GM12875 (cell line): ENCODE measurements at regions not wholly inside any gene's neighbourhood (a gene's known extent, or its start where the extent isn't known, plus 50 kb on each side); places are given as distances from the start of the nearest gene placed in this dataset.
A peak's percentile ranks its signal among the peaks of the same experiment; 100 is the strongest.
"Not testable (repeated sequence)": the region's sequence is repeated elsewhere in the genome, so short reads cannot be mapped to it uniquely, and the experiment has no call there.

Source experiments
- H3K4me3 ChIP-seq: one replicate; pipeline ENCODE4 v1.5.1; 2011; ENCODE audit warnings: low read depth, low read length, control low read depth
- CTCF ChIP-seq: IDR thresholded peaks from 2 replicates; pipeline ENCODE4 v1.5.1; 2011; ENCODE audit warnings: low read depth, mild to moderate bottlenecking, control low read depth, inconsistent platforms, low read length, moderate library complexity, borderline replicate concordance; ENCODE audit not compliant: insufficient read depth

DNA sequence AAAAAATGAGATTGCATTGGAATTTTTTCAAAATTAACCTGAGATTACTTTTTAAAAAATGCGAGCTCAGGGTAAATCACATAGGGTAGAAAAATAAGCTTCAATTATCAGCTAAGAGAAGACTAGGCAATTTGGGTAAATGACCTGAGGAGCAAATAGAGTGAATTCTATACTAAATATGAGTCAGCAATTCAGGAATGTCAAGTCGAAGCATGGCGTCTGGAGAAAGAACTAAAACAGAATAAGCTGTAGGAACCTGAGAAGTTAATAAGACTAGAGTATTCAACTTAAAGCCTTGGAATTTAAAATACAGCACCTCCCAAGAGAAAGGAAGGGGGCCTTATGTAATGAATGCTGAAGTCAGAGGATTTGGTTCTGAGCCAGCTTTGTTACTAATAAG, 487.0 kb downstream of the SUCLG1 start:
- TF ChIP-seq CTCF: no peak
- no peak overlapping the region for H3K4me3 ChIP-seq

GRCh38 chr2:83971547-83971946, 487.5 kb downstream of the SUCLG1 start:
- TF ChIP-seq CTCF: no peak

DNA sequence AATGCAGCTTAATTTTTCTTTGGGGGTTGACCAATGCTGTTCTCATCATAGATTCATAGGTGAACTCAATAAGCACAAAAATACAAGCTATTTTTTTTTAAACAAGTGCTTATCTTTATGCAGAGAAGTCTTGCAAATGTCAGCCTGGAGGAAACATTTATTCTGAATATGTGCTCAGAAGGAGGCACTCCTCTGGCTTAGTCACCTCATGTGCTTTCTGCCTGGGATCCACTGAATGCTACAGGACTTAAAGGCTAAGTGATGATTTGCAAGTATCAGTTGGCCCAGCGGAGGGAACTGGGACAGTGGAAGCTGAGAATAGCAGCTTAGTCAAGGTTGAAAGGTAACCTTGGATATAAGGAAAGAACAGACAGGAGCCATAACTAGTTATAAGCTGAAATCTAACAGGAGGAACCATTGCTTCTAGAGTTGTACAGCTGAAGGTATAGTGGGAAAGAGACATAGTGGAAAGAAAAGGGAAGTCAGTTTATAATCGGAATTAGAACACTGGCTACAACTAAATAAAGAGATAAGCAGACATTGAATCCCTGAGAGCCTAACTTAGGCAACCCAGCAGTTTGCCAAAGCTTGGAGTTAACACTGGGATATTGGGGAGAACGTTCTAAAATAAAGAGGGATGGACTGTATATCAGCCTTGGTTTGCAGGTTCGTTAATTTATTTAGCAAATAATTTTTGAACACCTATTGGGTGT, 488.7 kb downstream of the SUCLG1 start:
- H3K4me3 ChIP-seq: no peak overlapping the region
- no peak for TF ChIP-seq CTCF

More at GRCh38 chr2:83971547-83971946, 487.5 kb downstream of the SUCLG1 start:
- H3K4me3 ChIP-seq: no peak overlapping the region

DNA sequence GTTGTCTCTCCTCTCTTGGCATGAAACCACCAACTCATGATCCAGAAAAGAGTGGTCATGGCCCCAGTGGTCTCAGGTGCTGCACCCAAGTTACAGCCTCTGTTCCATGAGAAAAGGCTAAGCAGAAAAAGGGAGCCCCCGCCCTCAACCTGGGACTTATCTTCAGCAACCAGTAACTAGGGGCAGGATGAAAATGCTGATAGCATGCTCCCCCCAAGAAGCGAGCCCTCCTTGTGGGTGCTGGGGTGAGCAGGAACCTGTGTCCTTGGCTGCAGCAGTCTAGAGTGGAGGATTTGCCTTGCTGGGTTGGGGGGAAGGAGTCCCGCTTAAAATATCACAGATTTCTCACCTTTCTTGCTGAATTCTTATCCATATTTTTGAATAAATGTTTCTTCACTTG, 490.0 kb downstream of the SUCLG1 start:
- TF ChIP-seq CTCF: no peak
- no peak overlapping the region for H3K4me3 ChIP-seq

- H3K4me3 ChIP-seq: no peak overlapping the region
- TF ChIP-seq CTCF: 0 out of 2 replicates have a peak, but pooled peaks have one; percentile 4
These were observed 491.2 kb downstream of the SUCLG1 start for GRCh38 chr2:83967854-83968253.

- not testable (repeated sequence) for H3K4me3 ChIP-seq
These were observed 492.1 kb downstream of the SUCLG1 start for GRCh38 chr2:83966946-83967345.

DNA sequence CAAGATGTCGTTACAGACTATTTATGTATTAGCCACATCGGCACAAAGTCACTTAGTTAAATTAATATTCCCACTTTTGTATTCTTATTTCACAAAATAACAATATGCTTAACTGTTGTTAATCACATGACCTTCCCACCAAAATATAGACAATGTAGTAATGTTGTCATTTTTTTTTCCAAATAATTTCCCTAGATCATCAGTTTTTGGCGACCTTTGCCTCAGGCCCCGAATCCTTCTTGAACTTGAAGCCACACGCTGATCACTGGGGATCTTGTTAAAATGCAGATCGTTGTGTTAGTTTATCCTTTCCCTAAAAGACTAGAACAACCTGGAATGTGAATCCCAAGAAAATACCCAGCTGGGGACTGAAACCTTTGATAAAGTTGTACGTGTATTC, 497.6 kb downstream of the SUCLG1 start:
- TF ChIP-seq CTCF: no peak
- H3K4me3 ChIP-seq: no peak overlapping the region

- no peak for TF ChIP-seq CTCF
- no peak overlapping the region for H3K4me3 ChIP-seq
These were observed 498.7 kb downstream of the SUCLG1 start for GRCh38 chr2:83960371-83960770.
